Fibroblast of pulmonary artery (primary cell): ENCODE measurements at regions not wholly inside any gene's neighbourhood (a gene's known extent, or its start where the extent isn't known, plus 50 kb on each side); places are given as distances from the start of the nearest gene placed in this dataset.
"Not testable (repeated sequence)": the region's sequence is repeated elsewhere in the genome, so short reads cannot be mapped to it uniquely, and the experiment has no call there.

Experiments
- DNase-seq: peaks from one replicate; pipeline ENCODE4 v3.0.0-alpha.2; 2010; ENCODE audit warnings: low read depth
- H3K4me3 ChIP-seq: replicated peaks from 2 replicates; pipeline ENCODE4 v1.5.1; 2011; ENCODE audit warnings: low read depth, mild to moderate bottlenecking, control low read depth, low read length, moderate library complexity
- CTCF ChIP-seq: IDR thresholded peaks from 2 replicates; pipeline ENCODE4 v1.5.1; 2011; ENCODE audit warnings: mild to moderate bottlenecking, control low read depth, low read length, inconsistent platforms; ENCODE audit errors: missing control alignments

DNA sequence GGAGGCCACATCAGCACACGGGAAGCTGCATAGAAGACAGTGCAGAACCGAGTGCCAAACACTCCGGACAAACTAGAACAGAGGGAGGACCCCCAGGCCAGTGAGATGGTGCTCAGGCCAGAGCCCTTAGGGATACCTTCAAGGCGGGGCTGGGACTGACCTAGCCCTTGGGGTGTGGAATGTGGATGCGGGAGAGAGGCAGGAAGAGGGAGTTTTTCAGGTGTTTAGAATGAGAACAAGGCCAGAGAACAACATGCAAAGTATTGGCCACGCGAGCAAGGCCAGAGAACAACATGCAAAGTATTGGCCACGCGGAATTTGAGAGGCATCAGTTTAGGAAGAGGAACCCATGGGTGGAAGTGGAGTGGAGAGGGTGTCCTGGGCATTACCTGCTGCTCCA lies 65.1 kb upstream of the ATP12A start:
- TF ChIP-seq CTCF = no peak
- H3K4me3 ChIP-seq = no peak overlapping the region
- DNase-seq = no peak

DNA sequence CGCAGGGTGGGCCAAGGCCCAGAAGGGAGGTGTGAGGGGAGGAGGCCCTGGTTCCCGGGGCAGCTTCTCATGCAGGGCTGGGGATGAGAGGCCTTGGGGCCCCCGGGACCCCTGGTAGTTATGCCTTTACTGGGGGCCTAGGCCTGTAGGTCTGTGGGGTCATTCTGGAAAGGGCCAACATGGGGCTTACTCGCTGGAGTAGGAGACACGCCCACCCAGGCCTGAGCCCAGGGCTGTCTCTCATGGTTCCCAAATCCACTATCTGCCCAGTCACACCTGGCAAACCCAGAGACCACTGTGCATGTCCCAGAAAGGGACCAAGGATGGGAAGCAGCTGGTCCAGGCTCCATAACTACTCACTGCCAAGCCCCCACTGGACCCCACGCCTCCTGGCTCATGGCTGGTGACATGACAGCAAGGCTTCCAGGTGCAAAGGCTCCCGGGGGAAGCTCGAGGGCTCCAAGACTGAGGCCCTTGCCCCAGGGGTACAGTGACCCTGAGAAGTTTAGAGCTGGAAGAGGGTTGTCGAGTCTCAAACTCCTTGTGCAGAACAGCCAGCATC lies 64.2 kb upstream of the ATP12A start:
- DNase-seq = no peak
- no peak for TF ChIP-seq CTCF
- no peak overlapping the region for H3K4me3 ChIP-seq

DNA sequence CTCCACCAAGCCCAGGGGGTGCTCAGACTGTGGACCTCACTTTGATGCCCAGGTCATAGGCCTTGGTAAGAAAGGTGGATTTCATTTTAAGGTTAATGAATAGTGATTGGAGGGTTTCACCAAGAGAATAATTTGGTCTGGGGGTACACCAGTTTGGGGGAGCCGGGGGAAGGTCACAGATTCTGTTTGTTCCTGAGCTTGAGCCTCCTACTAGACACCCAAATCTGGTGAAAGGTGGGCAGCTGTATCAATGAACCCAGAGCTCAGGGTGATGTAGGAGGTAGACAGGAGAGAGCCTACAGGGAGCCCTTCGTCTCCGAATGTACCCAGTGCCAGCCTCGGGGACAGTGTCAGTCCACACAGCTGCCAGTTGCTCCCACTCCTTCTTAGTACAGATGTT lies 63.7 kb upstream of the ATP12A start:
- TF ChIP-seq CTCF = no peak
- H3K4me3 ChIP-seq = no peak overlapping the region
- no peak for DNase-seq

- no peak for TF ChIP-seq CTCF
- no peak overlapping the region for H3K4me3 ChIP-seq
- no peak for DNase-seq
These were observed 62.8 kb upstream of the ATP12A start for GRCh38 chr13:24617256-24618010.

- H3K4me3 ChIP-seq = no peak overlapping the region
- no peak for DNase-seq
- TF ChIP-seq CTCF = no peak
These were observed 61.9 kb upstream of the ATP12A start for GRCh38 chr13:24618011-24618955.

DNA sequence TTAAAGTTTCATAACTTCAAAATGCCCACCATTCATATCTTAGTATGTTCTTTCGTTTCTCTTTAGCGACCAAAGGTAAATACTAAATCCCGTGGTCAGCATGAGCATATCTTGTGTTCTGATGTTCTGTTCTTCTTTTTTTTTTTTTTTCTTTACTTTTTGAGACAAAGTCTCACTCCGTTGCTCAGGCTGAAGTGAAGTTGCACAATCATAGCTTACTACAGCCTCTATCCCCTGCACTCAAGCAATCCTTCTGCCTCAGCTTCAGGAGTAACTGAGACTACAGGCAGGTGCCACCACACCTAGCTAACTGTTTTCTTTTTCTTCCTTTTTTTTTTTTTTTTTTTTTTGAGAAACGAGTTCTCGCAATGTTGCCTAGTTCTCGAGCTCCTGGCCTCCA lies 60.9 kb upstream of the ATP12A start:
- H3K4me3 ChIP-seq = no peak overlapping the region
- TF ChIP-seq CTCF = no peak
- no peak for DNase-seq

- DNase-seq, H3K4me3 ChIP-seq: not testable (repeated sequence)
These were observed 57.6 kb upstream of the ATP12A start for GRCh38 chr13:24622481-24623148.
